GM12878 (cell line): ENCODE measurements at regions not wholly inside any gene's neighbourhood (a gene's known extent, or its start where the extent isn't known, plus 50 kb on each side); places are given as distances from the start of the nearest gene placed in this dataset.
A peak's percentile ranks its signal among the peaks of the same experiment; 100 is the strongest.

Experiments
- ATAC-seq: fragments of 200-7000 bp; cut with Tn5 transposase; 3 replicates; pipeline ENCODE4 v1.9.1; 2020; ENCODE audit warnings: mild to moderate bottlenecking, moderate library complexity
- BruUV-seq: library from RNA; stranded (reverse); fragments of 400-500 nt; replicated peaks from 2 replicates; lab custom pipeline; 2021; lab: Mats Ljungman, UMichigan
- CTCF ChIA-PET: fragments of 300-600 bp; sonication (Branson Sonifier 250); formaldehyde crosslinking; extraction: SDS; loops from one replicate; lab custom pipeline; 2021; ENCODE audit warnings: inconsistent platforms; lab: Yijun Ruan, JAX
- POLR2A ChIA-PET: fragments of 350-600 bp; formaldehyde crosslinking; extraction: SDS; loops from one replicate; lab custom pipeline; 2021; ENCODE audit warnings: inconsistent platforms; lab: Charles Lee
- RAD21 ChIA-PET: fragments of 300-600 bp; sonication (Branson Sonifier 250); formaldehyde crosslinking; loops from one replicate; lab custom pipeline; 2023; ENCODE audit warnings: antibody characterized with exemption; ENCODE audit not compliant: unreplicated experiment; lab: Charles Lee
- SMC1A ChIA-PET: fragments of 300-600 bp; sonication (Branson Sonifier 250); formaldehyde crosslinking; loops from one replicate; lab custom pipeline; 2023; ENCODE audit not compliant: unreplicated experiment, uncharacterized antibody; lab: Charles Lee
- DNase-seq: peaks from one replicate; pipeline ENCODE4 v3.0.0-alpha.2; 2011; ENCODE audit warnings: low read depth, low spot score
- FAIRE-seq: peaks from 3 replicates; lab custom pipeline; 2011; peaks lifted over from hg19 to GRCh38; lab: Jason Lieb, UNC
- H2AFZ ChIP-seq: 2 replicates; pipeline ENCODE4 v1.6.0; 2011; ENCODE audit warnings: low read depth, low read length, control low read depth; ENCODE audit not compliant: control insufficient read depth
- H3K27ac ChIP-seq: 2 replicates; pipeline ENCODE4 v1.5.1; 2011; ENCODE audit warnings: control low read depth; ENCODE audit not compliant: control insufficient read depth, insufficient read depth
- H3K27me3 ChIP-seq, 2 experiments: replicated peaks in 1 of 2; 2 replicates each; pipeline versions ENCODE4 v1.6.0 to v1.6.1; 2011; ENCODE audit warnings: low read length in 1 of 2; ENCODE audit not compliant: control insufficient read depth in 2 of 2, insufficient read depth in 2 of 2
- H3K36me3 ChIP-seq, 2 experiments: 2 replicates each; pipeline ENCODE4 v1.5.1; 2011; ENCODE audit warnings: low read length in 1 of 2; ENCODE audit not compliant: control insufficient read depth in 2 of 2, insufficient read depth in 2 of 2
- H3K4me1 ChIP-seq: 2 replicates; pipeline ENCODE4 v1.6.1; 2011; ENCODE audit warnings: mild to moderate bottlenecking, low read length, moderate library complexity, mixed read lengths; ENCODE audit not compliant: control insufficient read depth, insufficient read depth
- H3K4me2 ChIP-seq: 2 replicates; pipeline ENCODE4 v1.6.0; 2011; ENCODE audit warnings: control low read depth; ENCODE audit not compliant: control insufficient read depth, insufficient read depth
- H3K4me3 ChIP-seq: fragments of 200-600 bp; sonication (generic); 2 replicates; pipeline ENCODE4 v1.5.1; 2016
- H3K79me2 ChIP-seq: 2 replicates; pipeline ENCODE4 v1.6.0; 2011; ENCODE audit warnings: low read length; ENCODE audit not compliant: control insufficient read depth, insufficient read depth
- H3K9ac ChIP-seq: 2 replicates; pipeline ENCODE4 v1.8.0; 2011; ENCODE audit warnings: low read length, control low read depth, mixed read lengths; ENCODE audit not compliant: control insufficient read depth, insufficient read depth
- H3K9me3 ChIP-seq: replicated peaks from 3 replicates; pipeline ENCODE4 v1.5.1; 2011; ENCODE audit warnings: mild to moderate bottlenecking, low read length; ENCODE audit not compliant: control insufficient read depth, insufficient read depth
- H4K20me1 ChIP-seq: 2 replicates; pipeline ENCODE4 v1.6.0; 2011; ENCODE audit not compliant: control insufficient read depth, insufficient read depth
- ASH2L ChIP-seq: fragments of 300-600, 200-600 bp; sonication (generic); IDR thresholded peaks from 2 replicates; pipeline ENCODE4 v1.6.1; 2017; ENCODE audit warnings: low read depth, mild to moderate bottlenecking, borderline replicate concordance
- ETV6 ChIP-seq, 2 experiments: fragments of 450-650 bp in 1 of 2; IDR thresholded peaks in 1 of 2; conservative IDR thresholded peaks in 1 of 2; 2 replicates each; pipeline ENCODE4 v1.6.1; 2014; ENCODE audit warnings: antibody characterized with exemption in 1 of 2, borderline replicate concordance in 1 of 2, low read depth in 1 of 2, mild to moderate bottlenecking in 1 of 2, moderate library complexity in 1 of 2
- HCFC1 ChIP-seq: fragments of 150-350 bp; IDR thresholded peaks from 2 replicates; pipeline ENCODE4 v1.6.1; 2014; ENCODE audit warnings: low read length
- HDGF ChIP-seq: fragments of 450-650 bp; IDR thresholded peaks from 2 replicates; pipeline ENCODE4 v1.6.1; 2016; ENCODE audit warnings: antibody characterized with exemption
- NR2F1 ChIP-seq: fragments of 450-650 bp; conservative IDR thresholded peaks from 2 replicates; pipeline ENCODE4 v1.6.1; 2017; ENCODE audit warnings: mild to moderate bottlenecking
- SP1 ChIP-seq: IDR thresholded peaks from one replicate; pipeline ENCODE4 v1.6.1; 2011; ENCODE audit warnings: low read depth, low read length
- TBL1XR1 ChIP-seq: IDR thresholded peaks from 2 replicates; pipeline ENCODE4 v1.6.1; 2012; ENCODE audit warnings: low read depth, low read length, improper control_type of control experiment
- WGBS: methylation state at CpG from one replicate; pipeline ENCODE4 v1.1.6; 2016; ENCODE audit warnings: low lambda C conversion rate; ENCODE audit not compliant: insufficient replicate concordance, insufficient coverage; ENCODE audit errors: missing lambda C conversion rate; 5-methylcytosine and 5-hydroxymethylcytosine counted together
- in situ Hi-C: fragments of 300-500 bp; cut with MboI; formaldehyde crosslinking; loops from 9 replicates; pipeline ENCODE4 v1.14.3; 2018; ENCODE audit warnings: mixed read lengths
- intact Hi-C: fragments of 100-400 bp; cut with micrococcal nuclease; formaldehyde crosslinking; loops from one replicate; pipeline ENCODE4 v1.14.2; 2022; ENCODE audit not compliant: unreplicated experiment
- TF ChIP-seq, protein P1 (sequence below): IDR thresholded peaks from 2 replicates; pipeline ENCODE4 v1.6.1; 2012; ENCODE audit warnings: low read depth, low read length, improper control_type of control experiment
- TF ChIP-seq, protein P2 (sequence below): fragments of 450-650 bp; IDR thresholded peaks from 2 replicates; pipeline ENCODE4 v1.6.1; 2016; ENCODE audit warnings: mild to moderate bottlenecking, moderate library complexity, borderline replicate concordance
- TF ChIP-seq, protein P3 (sequence below): fragments of 450-650 bp; IDR thresholded peaks from 2 replicates; pipeline ENCODE4 v1.6.1; 2017; ENCODE audit warnings: borderline replicate concordance

DNA sequence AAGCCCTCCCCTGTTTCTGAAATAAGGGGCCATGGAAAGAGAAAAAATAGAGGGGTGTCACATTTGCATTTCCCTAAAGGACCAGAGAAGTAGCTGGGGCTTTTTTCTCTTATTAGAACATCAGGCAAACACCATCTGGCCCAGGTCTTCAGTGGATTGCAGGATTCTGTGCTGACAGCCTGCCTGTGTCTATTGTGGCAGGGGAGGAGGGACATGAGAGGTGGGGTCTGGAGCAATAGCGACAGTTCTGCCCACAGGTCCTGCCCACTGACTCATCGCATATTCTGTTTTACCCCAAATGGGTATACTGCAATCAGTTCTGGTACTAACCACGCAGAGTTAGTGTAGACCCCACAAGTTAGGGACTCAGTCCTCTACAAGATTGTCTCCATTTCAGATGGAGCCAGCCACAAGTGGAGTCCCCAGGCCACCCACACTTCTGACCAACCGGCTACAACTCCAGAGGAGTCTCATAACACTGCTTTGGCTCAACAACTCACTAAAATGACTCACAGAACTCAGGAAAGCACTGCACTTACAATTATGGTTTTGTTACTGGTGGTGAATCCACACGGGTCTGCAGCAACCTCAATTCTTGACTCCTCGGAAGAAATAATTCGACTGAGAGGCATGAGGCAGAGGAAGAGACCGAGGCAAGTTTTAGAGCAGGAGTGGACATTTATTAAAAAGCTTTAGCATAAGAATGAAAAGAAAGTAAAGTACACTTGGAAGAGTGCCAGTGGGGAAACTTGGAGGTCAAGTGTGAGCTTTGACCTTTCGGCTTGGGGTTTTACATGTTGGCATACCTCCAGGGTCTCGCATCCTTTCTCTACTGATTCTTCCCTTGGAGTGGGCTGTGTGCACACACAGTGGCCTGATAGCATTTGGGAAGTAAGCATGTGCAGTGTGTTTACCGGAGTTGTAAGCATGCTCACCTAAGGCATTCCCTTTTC is 146.4 kb upstream of the SPATS2L start:
- POLR2A ChIA-PET = no interaction called here
- FAIRE-seq = no peak
- BruUV-seq = no TSS peak

GRCh38 chr2:200161458-200161857 is 145.0 kb upstream of the SPATS2L start:
- BruUV-seq = no TSS peak
- 39% methylated on average over 3 of the region's 3 CpGs for WGBS
- no peak for TF ChIP-seq ASH2L
- TF ChIP-seq, protein P1, sequence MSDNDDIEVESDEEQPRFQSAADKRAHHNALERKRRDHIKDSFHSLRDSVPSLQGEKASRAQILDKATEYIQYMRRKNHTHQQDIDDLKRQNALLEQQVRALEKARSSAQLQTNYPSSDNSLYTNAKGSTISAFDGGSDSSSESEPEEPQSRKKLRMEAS = no peak
- TF ChIP-seq, protein P2, sequence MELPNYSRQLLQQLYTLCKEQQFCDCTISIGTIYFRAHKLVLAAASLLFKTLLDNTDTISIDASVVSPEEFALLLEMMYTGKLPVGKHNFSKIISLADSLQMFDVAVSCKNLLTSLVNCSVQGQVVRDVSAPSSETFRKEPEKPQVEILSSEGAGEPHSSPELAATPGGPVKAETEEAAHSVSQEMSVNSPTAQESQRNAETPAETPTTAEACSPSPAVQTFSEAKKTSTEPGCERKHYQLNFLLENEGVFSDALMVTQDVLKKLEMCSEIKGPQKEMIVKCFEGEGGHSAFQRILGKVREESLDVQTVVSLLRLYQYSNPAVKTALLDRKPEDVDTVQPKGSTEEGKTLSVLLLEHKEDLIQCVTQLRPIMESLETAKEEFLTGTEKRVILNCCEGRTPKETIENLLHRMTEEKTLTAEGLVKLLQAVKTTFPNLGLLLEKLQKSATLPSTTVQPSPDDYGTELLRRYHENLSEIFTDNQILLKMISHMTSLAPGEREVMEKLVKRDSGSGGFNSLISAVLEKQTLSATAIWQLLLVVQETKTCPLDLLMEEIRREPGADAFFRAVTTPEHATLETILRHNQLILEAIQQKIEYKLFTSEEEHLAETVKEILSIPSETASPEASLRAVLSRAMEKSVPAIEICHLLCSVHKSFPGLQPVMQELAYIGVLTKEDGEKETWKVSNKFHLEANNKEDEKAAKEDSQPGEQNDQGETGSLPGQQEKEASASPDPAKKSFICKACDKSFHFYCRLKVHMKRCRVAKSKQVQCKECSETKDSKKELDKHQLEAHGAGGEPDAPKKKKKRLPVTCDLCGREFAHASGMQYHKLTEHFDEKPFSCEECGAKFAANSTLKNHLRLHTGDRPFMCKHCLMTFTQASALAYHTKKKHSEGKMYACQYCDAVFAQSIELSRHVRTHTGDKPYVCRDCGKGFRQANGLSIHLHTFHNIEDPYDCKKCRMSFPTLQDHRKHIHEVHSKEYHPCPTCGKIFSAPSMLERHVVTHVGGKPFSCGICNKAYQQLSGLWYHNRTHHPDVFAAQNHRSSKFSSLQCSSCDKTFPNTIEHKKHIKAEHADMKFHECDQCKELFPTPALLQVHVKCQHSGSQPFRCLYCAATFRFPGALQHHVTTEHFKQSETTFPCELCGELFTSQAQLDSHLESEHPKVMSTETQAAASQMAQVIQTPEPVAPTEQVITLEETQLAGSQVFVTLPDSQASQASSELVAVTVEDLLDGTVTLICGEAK = no peak
- TF ChIP-seq ETV6 (conservative IDR thresholded peaks at IDR 0.05 in 1 of 2, IDR thresholded peaks at IDR 0.05 in 1 of 2; ENCODE audit: borderline replicate concordance in 1 of 2, low read depth in 1 of 2) = no peak
- TF ChIP-seq HCFC1 = no peak
- TF ChIP-seq, protein P3, sequence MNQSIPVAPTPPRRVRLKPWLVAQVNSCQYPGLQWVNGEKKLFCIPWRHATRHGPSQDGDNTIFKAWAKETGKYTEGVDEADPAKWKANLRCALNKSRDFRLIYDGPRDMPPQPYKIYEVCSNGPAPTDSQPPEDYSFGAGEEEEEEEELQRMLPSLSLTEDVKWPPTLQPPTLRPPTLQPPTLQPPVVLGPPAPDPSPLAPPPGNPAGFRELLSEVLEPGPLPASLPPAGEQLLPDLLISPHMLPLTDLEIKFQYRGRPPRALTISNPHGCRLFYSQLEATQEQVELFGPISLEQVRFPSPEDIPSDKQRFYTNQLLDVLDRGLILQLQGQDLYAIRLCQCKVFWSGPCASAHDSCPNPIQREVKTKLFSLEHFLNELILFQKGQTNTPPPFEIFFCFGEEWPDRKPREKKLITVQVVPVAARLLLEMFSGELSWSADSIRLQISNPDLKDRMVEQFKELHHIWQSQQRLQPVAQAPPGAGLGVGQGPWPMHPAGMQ = no peak
- no peak for TF ChIP-seq HDGF
- TF ChIP-seq SP1 = no peak

More for the DNA sequence above, 146.4 kb upstream of the SPATS2L start:
- CTCF ChIA-PET = no interaction called here
- no peaks in the 10 kb centered on the region for H3K36me3 ChIP-seq
- no peak overlapping the region for H3K27ac ChIP-seq
- no peaks in the 10 kb centered on the region for H3K4me1 ChIP-seq
- SMC1A ChIA-PET = interaction anchor here (0.5 to 1.5 kb wide), 3 partner anchors 14 to 300 kb away, joined by 3 to 5 read pairs (median 3); no protein-coding TSS in a partner anchor
- no peak overlapping the region for H3K9ac ChIP-seq
- no peaks in the 10 kb centered on the region for H3K9me3 ChIP-seq
- no peaks in the 10 kb centered on the region for H3K79me2 ChIP-seq
- TF ChIP-seq TBL1XR1 = no peak
- peak; percentile 53; the same call in 1 of the 2 replicates for TF ChIP-seq NR2F1
- H4K20me1 ChIP-seq = no peaks in the 10 kb centered on the region
- in situ Hi-C loops = no loop called here
- RAD21 ChIA-PET = no interaction called here
- H3K4me2 ChIP-seq = no peak overlapping the region
- DNase-seq (no peak), ATAC-seq (no peak; the same call in 2 of the 3 replicates)
- intact Hi-C loops = no loop called here
- no peak overlapping the region for H3K4me3 ChIP-seq
- no peak overlapping the region for H2AFZ ChIP-seq
- 56% methylated on average over 11 of the region's 11 CpGs for WGBS
- H3K27me3 ChIP-seq = no peaks in the 10 kb centered on the region

More at GRCh38 chr2:200161458-200161857, 145.0 kb upstream of the SPATS2L start:
- Histone ChIP-seq H3K36me3 (no peaks in the 10 kb centered on the region), H2AFZ (no peak overlapping the region), H3K27me3 (no peaks in the 10 kb centered on the region), H4K20me1 (no peaks in the 10 kb centered on the region), H3K79me2 (no peaks in the 10 kb centered on the region), H3K4me2 (no peak overlapping the region), H3K9ac (no peak overlapping the region), H3K4me3 (no peak overlapping the region), H3K27ac (no peak overlapping the region), H3K4me1 (no peaks in the 10 kb centered on the region), H3K9me3 (peaks cover 3% of the 10 kb centered on the region; the same call in 1 of the 3 replicates)
- CTCF ChIA-PET = no interaction called here
- FAIRE-seq = no peak
- intact Hi-C loops (no loop called here), in situ Hi-C loops (no loop called here)
- RAD21 ChIA-PET = no interaction called here
- SMC1A ChIA-PET = no interaction called here
- DNase-seq = no peak
- no peak for ATAC-seq
- POLR2A ChIA-PET = no interaction called here
